GM12865 (cell line): ENCODE measurements at regions not wholly inside any gene's neighbourhood (a gene's known extent, or its start where the extent isn't known, plus 50 kb on each side); places are given as distances from the start of the nearest gene placed in this dataset.

Source experiments
- DNase-seq: peaks from one replicate; pipeline ENCODE4 v3.0.0; 2010; ENCODE audit warnings: low read depth
- H3K4me3 ChIP-seq: 2 replicates; pipeline ENCODE4 v1.5.1; 2011; ENCODE audit warnings: mild to moderate bottlenecking, low read depth, low read length, control low read depth
- CTCF ChIP-seq: IDR thresholded peaks from 2 replicates; pipeline ENCODE4 v1.5.1; 2011; ENCODE audit warnings: low read length, control low read depth, low read depth, inconsistent platforms; ENCODE audit not compliant: insufficient read depth; ENCODE audit errors: missing control alignments

- no peak for DNase-seq
- H3K4me3 ChIP-seq = no peak overlapping the region
- no peak for TF ChIP-seq CTCF
Observed at GRCh38 chr4:32672359-32672758, 1952.2 kb downstream of the PCDH7 start.

GRCh38 chr4:32680946-32681345 is 1960.8 kb downstream of the PCDH7 start:
- no peak for TF ChIP-seq CTCF
- DNase-seq = no peak
- H3K4me3 ChIP-seq = no peak overlapping the region

GRCh38 chr4:32684160-32684559 is 1964.0 kb downstream of the PCDH7 start:
- H3K4me3 ChIP-seq = no peak overlapping the region
- DNase-seq = no peak
- no peak for TF ChIP-seq CTCF

- no peak overlapping the region for H3K4me3 ChIP-seq
- DNase-seq = no peak
- no peak for TF ChIP-seq CTCF
Observed at GRCh38 chr4:32686123-32686522, 1966.0 kb downstream of the PCDH7 start.

- no peak overlapping the region for H3K4me3 ChIP-seq
- DNase-seq = no peak
- no peak for TF ChIP-seq CTCF
Observed at GRCh38 chr4:32689518-32689917, 1969.3 kb downstream of the PCDH7 start.

GRCh38 chr4:32697281-32697814 is 1977.2 kb downstream of the PCDH7 start:
- DNase-seq = no peak
- H3K4me3 ChIP-seq = no peak overlapping the region
- no peak for TF ChIP-seq CTCF

- no peak for TF ChIP-seq CTCF
- H3K4me3 ChIP-seq = no peak overlapping the region
- no peak for DNase-seq
Observed at GRCh38 chr4:32700838-32701237, 1980.7 kb downstream of the PCDH7 start.
